GM21786 (cell line): ENCODE measurements at regions not wholly inside any gene's neighbourhood (a gene's known extent, or its start where the extent isn't known, plus 50 kb on each side); places are given as distances from the start of the nearest gene placed in this dataset.

Experiments used
- ATAC-seq: cut with Tn5 transposase; IDR thresholded peaks from one replicate; pipeline ENCODE4 v1.9.1; 2021; ENCODE audit not compliant: unreplicated experiment

DNA sequence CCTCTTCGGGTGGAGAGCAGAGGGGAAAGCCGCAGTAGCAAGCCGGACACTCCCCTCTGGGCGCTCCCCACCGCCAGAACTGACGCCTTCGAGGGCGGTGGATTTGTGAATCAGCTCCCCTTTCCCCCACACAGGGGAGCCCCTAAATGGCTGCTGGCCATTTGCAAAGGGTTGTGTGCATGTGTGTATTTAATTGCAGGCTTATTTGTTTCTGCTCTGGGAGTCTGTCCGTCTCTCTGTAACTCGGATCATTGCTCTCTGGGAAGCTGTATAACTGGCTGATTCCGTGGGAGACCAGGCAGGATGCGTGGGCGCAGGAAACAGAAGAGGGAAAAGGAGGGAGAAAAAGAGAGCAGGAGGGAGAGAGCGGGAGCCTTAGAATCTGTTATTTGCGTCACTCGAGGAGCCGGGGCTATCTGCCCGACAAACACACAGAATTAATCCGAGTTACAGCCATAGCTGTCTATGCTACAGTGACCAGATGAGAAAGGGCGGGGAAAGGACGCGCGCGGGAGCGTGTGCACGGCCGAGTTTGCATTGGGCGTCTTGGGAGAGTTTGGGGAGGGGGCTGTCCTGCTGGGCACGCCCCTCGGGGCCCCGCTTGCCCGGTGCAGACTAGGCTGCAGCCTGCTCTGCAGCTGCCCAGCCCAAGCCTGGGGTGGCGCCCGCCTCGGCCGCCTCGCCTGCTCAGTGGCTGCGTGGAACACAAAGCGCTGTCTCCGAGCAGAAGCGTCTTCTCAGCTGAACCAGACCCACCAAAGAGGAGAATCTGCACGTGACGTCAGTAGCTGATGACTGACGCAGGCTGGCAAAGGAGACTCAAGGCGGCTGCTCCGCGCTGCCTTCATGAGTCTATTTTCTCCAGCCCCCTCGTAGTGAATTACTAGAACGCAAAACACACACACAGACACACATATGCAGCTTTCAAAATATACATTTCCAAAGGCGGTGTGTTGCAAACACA is 105.3 kb upstream of the HSD17B12 start:
- no peak for ATAC-seq

GRCh38 chr11:43575913-43576310 is 104.6 kb upstream of the HSD17B12 start:
- ATAC-seq = no peak

GRCh38 chr11:43576320-43576802 is 104.2 kb upstream of the HSD17B12 start:
- no peak for ATAC-seq

DNA sequence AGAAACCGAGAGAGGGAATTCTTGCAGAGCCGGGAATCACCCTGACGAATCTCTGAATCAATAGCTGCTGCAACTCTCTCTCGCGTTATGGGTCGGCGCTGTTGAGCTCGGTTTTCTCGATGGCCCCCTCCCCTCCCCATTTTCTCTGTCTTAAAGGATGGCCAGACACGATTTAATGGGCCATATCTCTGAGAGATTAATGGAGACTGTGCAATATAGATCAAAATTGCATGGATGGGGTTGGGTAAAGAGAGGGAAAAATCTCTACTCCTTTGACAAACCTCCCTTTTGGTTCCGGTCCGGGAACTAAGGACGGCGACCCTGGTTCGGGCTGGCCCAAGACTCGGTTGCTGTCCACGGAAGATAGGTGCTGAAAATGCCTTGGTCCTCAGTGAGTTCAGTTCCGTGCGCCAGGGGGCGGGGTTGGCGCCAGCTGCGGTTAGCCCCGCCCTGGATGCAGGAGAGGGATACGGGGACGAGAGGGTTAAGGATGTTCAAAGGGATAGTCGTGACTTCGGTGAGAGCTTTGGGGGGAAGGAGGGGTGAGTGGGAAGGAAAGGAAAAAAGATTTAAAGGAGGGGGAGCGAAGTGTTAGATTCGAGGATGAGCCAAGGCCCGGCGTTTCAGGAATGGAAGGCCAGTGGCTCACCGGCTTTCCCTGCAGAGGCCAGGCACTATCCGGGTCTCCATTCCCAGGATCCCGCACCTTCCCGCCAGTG is 103.6 kb upstream of the HSD17B12 start:
- no peak for ATAC-seq

GRCh38 chr11:43577566-43578264 is 102.8 kb upstream of the HSD17B12 start:
- no peak for ATAC-seq

GRCh38 chr11:43578346-43579170 is 102.0 kb upstream of the HSD17B12 start:
- ATAC-seq = no peak

DNA sequence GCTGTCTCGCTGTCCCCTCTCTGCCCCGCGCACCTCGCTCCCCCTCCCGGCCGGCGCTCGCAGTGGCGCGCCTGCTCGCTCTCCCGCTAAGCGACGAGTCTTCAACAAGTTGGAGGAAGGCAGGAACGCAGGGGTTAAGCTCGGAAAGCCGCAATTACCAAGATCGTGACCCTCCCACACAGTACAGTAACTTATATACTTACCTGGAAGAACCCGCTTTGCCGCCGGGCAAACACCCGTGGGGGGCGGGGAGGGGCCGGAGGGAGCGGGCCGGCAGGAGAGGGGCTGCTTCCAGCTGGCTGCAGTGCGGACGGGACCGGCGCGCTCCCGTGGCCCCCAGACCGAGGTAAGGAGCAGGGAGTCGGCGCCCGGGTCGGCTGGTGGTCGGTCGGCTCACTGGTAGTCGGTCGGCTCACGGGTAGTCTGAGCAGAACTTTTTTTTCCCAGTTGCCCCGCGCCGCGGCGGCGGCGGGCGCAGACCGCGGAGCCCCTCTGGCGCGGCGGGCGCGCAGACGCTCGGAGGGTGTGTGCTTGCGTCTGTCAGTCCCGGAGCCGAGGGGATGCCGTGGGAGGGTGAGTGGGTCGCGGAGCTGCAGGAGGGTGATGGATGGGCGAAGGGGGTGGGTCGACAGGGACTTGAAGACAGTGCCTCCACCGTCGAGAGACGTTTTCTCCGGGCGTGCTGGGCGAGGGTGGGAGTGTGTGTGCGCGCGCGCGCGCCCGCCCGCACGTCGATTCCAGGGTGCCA is 101.2 kb upstream of the HSD17B12 start:
- ATAC-seq = no peak

DNA sequence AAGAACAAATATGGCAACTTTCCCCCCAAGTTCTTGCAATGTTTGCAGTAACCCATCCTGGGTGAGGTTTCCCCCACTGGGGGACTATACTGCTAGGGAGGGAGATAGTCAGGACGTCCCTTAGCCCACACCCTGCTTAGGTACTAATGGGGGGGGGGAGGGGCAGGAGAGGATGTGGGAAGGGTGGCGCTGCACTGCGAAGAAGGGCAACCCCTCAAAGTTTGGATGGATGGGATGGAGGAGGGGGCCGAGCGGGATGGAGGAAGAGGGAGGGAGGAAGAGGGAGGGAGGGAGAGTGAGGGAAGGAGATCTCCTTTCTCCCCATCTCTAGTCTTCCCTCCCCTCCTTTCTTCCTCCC is 100.6 kb upstream of the HSD17B12 start:
- no peak for ATAC-seq

- no peak for ATAC-seq
Measured at GRCh38 chr11:43580735-43581369, 99.7 kb upstream of the HSD17B12 start.

- ATAC-seq = no peak
Measured at GRCh38 chr11:43581370-43582023, 99.0 kb upstream of the HSD17B12 start.

DNA sequence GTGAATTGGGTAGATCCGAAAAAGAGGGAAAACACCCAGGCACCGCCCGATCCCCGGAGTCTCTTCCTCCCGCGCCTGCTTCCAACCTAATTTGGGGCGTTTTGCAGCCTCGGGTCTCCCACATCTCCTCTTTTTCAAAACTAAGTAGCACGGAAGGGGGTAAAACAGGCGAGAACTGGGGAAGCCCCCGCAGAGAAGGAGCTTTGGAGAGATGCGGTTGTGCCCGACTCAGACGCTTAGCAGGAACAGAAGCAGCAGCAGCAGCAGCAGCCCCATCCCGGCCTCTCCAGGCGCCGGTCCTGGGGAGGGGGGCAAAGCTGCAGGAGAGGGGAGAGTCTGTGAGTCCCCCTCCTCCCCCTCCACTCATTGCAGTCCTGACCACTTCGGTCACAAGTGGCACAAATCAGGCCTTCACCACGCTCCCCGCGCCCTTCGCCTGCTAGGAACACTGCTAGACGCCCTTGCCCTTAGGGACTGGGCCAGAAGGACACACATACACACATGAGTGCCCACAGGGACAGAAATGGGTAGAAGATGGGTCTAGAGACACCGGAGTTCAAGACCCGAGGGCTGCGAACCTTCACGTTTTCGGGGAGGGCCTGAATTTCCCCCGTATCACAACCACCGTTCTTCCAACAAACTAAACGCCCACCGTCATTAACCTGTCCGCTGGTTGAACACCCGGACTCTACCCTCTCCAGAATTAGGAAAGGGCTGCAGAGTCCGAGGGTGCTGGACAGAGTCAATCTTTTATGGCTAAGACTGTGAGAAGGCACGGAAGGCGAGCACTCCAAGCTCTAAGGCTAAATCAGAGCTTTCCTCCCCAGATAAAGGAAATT is 98.3 kb upstream of the HSD17B12 start:
- ATAC-seq = no peak

DNA sequence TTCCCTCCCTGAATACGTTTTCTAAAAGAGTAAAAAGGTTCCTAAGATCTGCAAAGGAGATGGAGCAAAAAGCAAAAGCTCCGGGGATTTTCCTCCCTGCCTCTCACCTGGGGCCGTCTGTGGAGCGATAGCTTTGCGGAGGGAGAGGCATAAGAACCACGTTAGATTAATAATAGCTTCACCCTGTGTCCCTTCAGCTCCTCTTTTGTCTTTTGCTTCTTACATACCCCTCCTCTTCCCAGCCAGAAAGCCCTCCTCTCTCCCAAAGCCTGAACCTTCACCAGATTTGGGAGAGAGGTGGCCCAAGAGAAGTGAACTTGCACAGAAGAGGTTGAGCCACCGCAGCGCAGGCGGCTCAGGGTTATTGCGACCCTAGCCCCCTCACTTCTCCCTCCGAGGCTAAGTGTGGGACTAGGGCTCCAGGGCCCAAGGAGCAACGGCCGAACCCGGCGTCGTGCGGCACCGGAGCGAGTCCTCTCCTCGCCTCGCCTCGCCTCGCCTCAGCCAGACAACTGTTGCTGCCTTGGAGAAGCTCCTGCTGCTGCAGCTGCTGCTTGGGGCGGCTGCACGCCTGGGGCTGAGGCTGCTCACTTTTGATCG is 97.6 kb upstream of the HSD17B12 start:
- no peak for ATAC-seq

GRCh38 chr11:43583548-43583947 is 97.0 kb upstream of the HSD17B12 start:
- no peak for ATAC-seq

DNA sequence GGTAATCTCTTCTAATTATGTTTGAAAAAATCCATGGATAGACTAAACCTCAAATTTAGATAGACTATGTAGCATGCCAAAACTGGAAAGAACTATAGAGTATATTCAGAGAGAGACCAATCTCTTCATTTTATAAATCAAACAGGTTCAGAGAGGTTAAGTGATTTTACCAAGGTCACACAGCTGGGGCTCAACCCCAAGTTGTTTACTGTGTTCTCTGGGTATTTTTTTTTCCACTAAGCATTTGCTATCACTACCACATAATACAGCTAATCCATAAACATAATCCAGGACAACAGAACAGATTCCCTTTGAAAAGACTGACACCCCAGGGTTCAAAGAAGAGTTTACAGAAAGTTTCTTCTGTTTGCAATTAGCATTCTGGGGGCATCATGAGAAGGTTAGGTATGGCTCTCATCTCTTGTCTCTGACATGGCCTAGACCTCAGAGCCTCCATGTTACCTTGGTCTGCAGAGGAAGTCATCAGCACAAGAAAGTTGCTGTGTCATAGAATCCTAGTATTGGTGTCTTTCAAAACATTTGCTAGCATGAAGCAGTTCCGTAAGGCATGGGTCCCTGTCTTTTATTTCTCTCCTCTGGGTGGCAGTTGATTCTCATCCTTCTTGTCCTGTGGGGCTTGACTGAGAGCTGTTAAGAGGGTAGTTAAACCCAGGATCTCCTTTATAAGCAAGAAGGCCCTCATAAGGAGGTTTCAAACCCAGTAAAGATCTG is 94.5 kb upstream of the HSD17B12 start:
- ATAC-seq = no peak

DNA sequence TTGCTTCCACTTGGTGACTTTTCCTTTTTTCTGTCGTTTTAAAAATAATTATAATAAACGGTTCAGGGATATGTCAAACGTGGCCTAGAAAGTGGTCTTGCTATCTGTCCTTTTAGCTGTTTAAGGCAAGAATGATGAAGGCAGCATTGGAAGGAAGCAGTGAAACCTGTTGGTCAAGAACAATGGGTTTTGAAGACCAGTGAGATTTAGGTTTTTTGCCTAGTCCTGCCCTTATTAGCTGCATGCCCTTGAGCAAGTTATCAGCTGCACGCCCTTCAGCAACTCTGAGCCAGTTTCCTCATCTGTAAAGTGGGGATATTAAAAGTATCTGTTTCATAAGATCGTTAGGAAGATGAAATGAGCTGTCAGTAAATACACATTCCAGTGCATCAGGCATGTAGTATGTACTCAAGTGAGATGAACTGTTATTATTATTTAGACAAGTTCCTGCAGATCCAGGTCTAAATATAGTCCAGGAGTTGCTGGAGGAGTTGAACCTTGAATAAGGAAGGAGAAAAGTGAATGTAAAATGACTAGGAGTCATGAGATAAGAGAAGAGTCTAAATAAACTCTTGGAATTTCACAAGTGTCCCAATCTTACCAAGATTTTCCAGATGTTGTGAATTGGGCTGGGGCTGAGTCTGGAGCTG is 90.8 kb upstream of the HSD17B12 start:
- ATAC-seq = no peak

DNA sequence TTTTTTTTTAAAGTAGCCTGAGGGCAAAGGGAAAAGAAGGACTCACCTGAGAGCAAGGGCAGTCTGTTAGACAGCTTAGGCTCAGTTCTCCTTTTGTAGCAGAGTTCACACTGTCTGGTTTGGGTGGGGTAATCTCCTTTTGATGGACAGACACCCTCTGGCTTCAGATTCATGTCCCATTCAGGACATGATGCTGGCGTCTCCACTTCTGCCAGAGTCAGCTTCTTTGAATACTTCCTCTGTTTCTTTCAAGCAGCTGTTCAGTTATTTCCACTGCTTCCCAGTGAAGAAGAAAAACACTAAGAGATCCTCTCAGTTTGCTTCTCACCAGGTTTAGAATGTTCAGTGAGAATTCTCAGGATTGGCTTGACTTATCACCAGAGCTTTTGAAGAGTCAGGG is 79.0 kb upstream of the HSD17B12 start:
- no peak for ATAC-seq
